Ascending aorta (tissue), 2 donors: ENCODE measurements at regions not wholly inside any gene's neighbourhood (a gene's known extent, or its start where the extent isn't known, plus 50 kb on each side); places are given as distances from the start of the nearest gene placed in this dataset.
A peak's percentile ranks its signal among the peaks of the same experiment; 100 is the strongest.

Experiments used
- DNase-seq, 2 donors: peaks; one replicate each; pipeline ENCODE4 v3.0.0-alpha.2; 2019; ENCODE audit warnings: low spot score in 2 of 2
- H3K27ac ChIP-seq, 2 donors: fragments of 200-600 bp; sonication (generic); one replicate each; pipeline ENCODE4 v1.5.1; 2016 to 2017; ENCODE audit warnings: mild to moderate bottlenecking in 1 of 2
- H3K27me3 ChIP-seq: fragments of 200-600 bp; sonication (generic); one replicate; pipeline ENCODE4 v1.5.1; 2017
- H3K36me3 ChIP-seq, 2 donors: fragments of 200-600 bp; sonication (generic); one replicate each; pipeline ENCODE4 v1.5.1; 2016
- H3K4me1 ChIP-seq, 2 donors: fragments of 200-600 bp; sonication (generic); one replicate each; pipeline ENCODE4 v1.5.1; 2016 to 2017; ENCODE audit warnings: mild to moderate bottlenecking in 1 of 2
- H3K4me3 ChIP-seq, 2 donors: fragments of 200-600 bp; sonication (generic); one replicate each; pipeline ENCODE4 v1.5.1; 2016 to 2017; ENCODE audit warnings: mild to moderate bottlenecking in 1 of 2
- H3K9me3 ChIP-seq, 2 donors: fragments of 200-600 bp; sonication (generic); one replicate each; pipeline ENCODE4 v1.5.1; 2016
- CTCF ChIP-seq, 3 experiments: fragments of 200-600 bp in 2 of 3; fragments of 450-650 bp in 1 of 3; sonication (generic) in 2 of 3; IDR thresholded peaks; one replicate each; pipeline ENCODE4 v1.5.1; 2016 to 2019; ENCODE audit warnings: antibody characterized with exemption in 3 of 3, mild to moderate bottlenecking in 1 of 3, moderate library complexity in 1 of 3
- intact Hi-C: fragments of 100-400 bp; cut with DNase I; formaldehyde crosslinking; loops from one replicate; pipeline ENCODE4 v1.15.1; 2023

GRCh38 chr22:49106842-49107152 lies 720.9 kb downstream of the BRD1 start:
- Histone ChIP-seq H3K4me1 (no peaks in the 10 kb centered on the region), H3K36me3 (no peaks in the 10 kb centered on the region), H3K27me3 (no peaks in the 10 kb centered on the region), H3K4me3 (no peak overlapping the region), H3K27ac (no peak overlapping the region), H3K9me3 (no peaks in the 10 kb centered on the region)
- intact Hi-C loops = no loop called here
- peak in 1 of 2 donors; percentile 25 for DNase-seq
- no peak for TF ChIP-seq CTCF (IDR thresholded peaks at IDR 0.05)

GRCh38 chr22:49106096-49106841 lies 721.4 kb downstream of the BRD1 start:
- Histone ChIP-seq H3K27ac (no peak overlapping the region), H3K27me3 (no peaks in the 10 kb centered on the region)
- peak in 1 of 2 donors; percentile 41 for DNase-seq

GRCh38 chr22:49104434-49104833 lies 723.2 kb downstream of the BRD1 start:
- no peak for DNase-seq

More at GRCh38 chr22:49106096-49106841, 721.4 kb downstream of the BRD1 start:
- H3K36me3 ChIP-seq = no peaks in the 10 kb centered on the region
- intact Hi-C loops = no loop called here
- no peaks in the 10 kb centered on the region for H3K9me3 ChIP-seq
- no peak overlapping the region for H3K4me3 ChIP-seq
- no peak for TF ChIP-seq CTCF (IDR thresholded peaks at IDR 0.05)
- peaks cover 0 to 1% of the 10 kb centered on the region in 2 donors for H3K4me1 ChIP-seq

DNA sequence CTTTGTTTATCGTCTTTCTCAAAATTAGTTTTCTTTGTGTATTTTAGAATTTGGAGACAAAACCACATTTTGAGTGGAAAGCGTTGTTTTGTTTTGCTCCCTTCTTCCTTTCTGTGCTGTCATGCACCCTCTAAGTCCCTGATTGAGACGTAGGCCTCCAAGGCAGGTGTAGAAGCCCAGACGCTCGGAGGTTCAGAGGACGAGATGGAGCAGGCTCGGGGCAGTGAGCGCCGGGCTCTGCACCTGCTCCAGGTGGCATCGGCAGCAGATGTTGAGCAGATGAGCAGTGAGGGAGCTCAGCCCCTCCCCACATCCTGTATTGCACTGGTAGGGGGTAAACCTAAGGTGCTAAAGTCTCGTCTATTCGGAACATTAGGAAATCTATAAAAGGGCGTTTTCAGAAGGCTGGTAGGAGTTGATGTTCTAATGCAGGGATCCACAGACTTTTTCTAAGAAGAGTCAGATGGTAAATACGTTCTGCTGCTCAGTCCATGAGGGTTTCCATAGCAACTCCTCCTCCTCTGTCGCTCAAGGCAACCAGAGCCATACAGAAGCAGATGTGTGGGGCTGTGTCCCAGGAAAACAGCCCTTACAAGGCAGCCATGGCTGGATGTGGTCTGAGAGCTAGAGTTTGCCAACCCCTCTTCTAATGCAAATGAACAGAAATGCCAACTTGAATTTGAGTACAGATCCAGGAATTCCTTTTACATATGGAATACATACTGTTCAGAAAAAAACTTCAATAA lies 724.2 kb downstream of the BRD1 start:
- Histone ChIP-seq H3K27me3 (no peaks in the 10 kb centered on the region), H3K36me3 (no peaks in the 10 kb centered on the region), H3K4me3 (no peak overlapping the region), H3K27ac (no peak overlapping the region), H3K4me1 (peaks cover 7 to 17% of the 10 kb centered on the region in 2 donors), H3K9me3 (no peaks in the 10 kb centered on the region)
- intact Hi-C loops = loop anchor here (5.0 kb wide), 1 partner anchor 526 kb away; no protein-coding TSS in a partner anchor
- TF ChIP-seq CTCF (IDR thresholded peaks at IDR 0.05) = no peak
- DNase-seq = no peak

More at GRCh38 chr22:49104434-49104833, 723.2 kb downstream of the BRD1 start:
- Histone ChIP-seq H3K27me3 (no peaks in the 10 kb centered on the region), H3K36me3 (no peaks in the 10 kb centered on the region), H3K9me3 (no peaks in the 10 kb centered on the region), H3K4me3 (no peak overlapping the region), H3K27ac (no peak overlapping the region), H3K4me1 (peaks cover 7 to 17% of the 10 kb centered on the region in 2 donors)
- intact Hi-C loops = loop anchor here (5.0 kb wide), 1 partner anchor 527 kb away; no protein-coding TSS in a partner anchor
- TF ChIP-seq CTCF (IDR thresholded peaks at IDR 0.05) = no peak

GRCh38 chr22:49102367-49102766 lies 725.3 kb downstream of the BRD1 start:
- DNase-seq = no peak
- no peaks in the 10 kb centered on the region for H3K9me3 ChIP-seq
- peaks cover 7 to 17% of the 10 kb centered on the region in 2 donors for H3K4me1 ChIP-seq
- intact Hi-C loops = loop anchor here (5.0 kb wide), 1 partner anchor 525 kb away; no protein-coding TSS in a partner anchor
- no peaks in the 10 kb centered on the region for H3K36me3 ChIP-seq
- no peak overlapping the region for H3K4me3 ChIP-seq
- no peaks in the 10 kb centered on the region for H3K27me3 ChIP-seq
- H3K27ac ChIP-seq = no peak overlapping the region
- TF ChIP-seq CTCF (IDR thresholded peaks at IDR 0.05) = no peak
